H9 (cell line): ENCODE measurements at regions not wholly inside any gene's neighbourhood (a gene's known extent, or its start where the extent isn't known, plus 50 kb on each side); places are given as distances from the start of the nearest gene placed in this dataset.

Experiments
- DNase-seq: peaks from one replicate; pipeline ENCODE4 v3.0.0-alpha.2; 2017
- H2AFZ ChIP-seq: one replicate; pipeline ENCODE4 v1.6.1; 2013; ENCODE audit warnings: mild to moderate bottlenecking, low read length, control low read depth, moderate library complexity
- H2AK5ac ChIP-seq: 2 replicates; pipeline ENCODE4 v1.6.1; 2013; ENCODE audit warnings: low read length, control low read depth, mixed read lengths; ENCODE audit not compliant: insufficient read length
- H2BK120ac ChIP-seq: one replicate; pipeline ENCODE4 v1.6.1; 2013; ENCODE audit warnings: low read depth, mild to moderate bottlenecking, low read length, control low read depth, inconsistent platforms; ENCODE audit not compliant: poor library complexity, severe bottlenecking
- H2BK12ac ChIP-seq: 2 replicates; pipeline ENCODE4 v1.6.1; 2013; ENCODE audit warnings: low read length, control low read depth, mixed read lengths, low read depth; ENCODE audit not compliant: insufficient read length
- H2BK15ac ChIP-seq: 2 replicates; pipeline ENCODE4 v1.6.1; 2013; ENCODE audit warnings: low read depth, low read length, control low read depth
- H2BK20ac ChIP-seq: one replicate; pipeline ENCODE4 v1.6.1; 2013; ENCODE audit warnings: low read depth, mild to moderate bottlenecking, low read length, control low read depth, inconsistent platforms; ENCODE audit not compliant: poor library complexity, severe bottlenecking
- H2BK5ac ChIP-seq: 2 replicates; pipeline ENCODE4 v1.6.1; 2013; ENCODE audit warnings: low read length, control low read depth, mixed read lengths; ENCODE audit not compliant: insufficient read length
- H3K14ac ChIP-seq: 2 replicates; pipeline ENCODE4 v1.6.1; 2013; ENCODE audit warnings: low read length, control low read depth; ENCODE audit not compliant: insufficient read depth
- H3K18ac ChIP-seq: 2 replicates; pipeline ENCODE4 v1.6.1; 2013; ENCODE audit warnings: low read depth, mild to moderate bottlenecking, mixed read lengths, low read length, control low read depth; ENCODE audit not compliant: insufficient read length
- H3K23ac ChIP-seq: 2 replicates; pipeline ENCODE4 v1.6.1; 2013; ENCODE audit warnings: low read length, control low read depth, mixed read lengths, low read depth; ENCODE audit not compliant: insufficient read length
- H3K23me2 ChIP-seq: 2 replicates; pipeline ENCODE4 v1.6.1; 2013; ENCODE audit warnings: low read depth, mild to moderate bottlenecking, mixed read lengths, low read length, control low read depth; ENCODE audit not compliant: insufficient read length, poor library complexity, severe bottlenecking
- H3K27ac ChIP-seq: 2 replicates; pipeline ENCODE4 v1.5.1; 2013; ENCODE audit warnings: low read length, control low read depth, mixed read lengths, low read depth; ENCODE audit not compliant: insufficient read length
- H3K27me3 ChIP-seq: 2 replicates; pipeline ENCODE4 v1.6.1; 2013; ENCODE audit warnings: low read length, control low read depth, inconsistent platforms; ENCODE audit not compliant: insufficient read depth
- H3K4ac ChIP-seq: 2 replicates; pipeline ENCODE4 v1.6.1; 2013; ENCODE audit warnings: low read depth, mild to moderate bottlenecking, control low read depth, inconsistent platforms, low read length, moderate library complexity
- H3K4me1 ChIP-seq: 2 replicates; pipeline ENCODE4 v1.6.1; 2013; ENCODE audit warnings: low read length, control low read depth, inconsistent platforms; ENCODE audit not compliant: insufficient read depth
- H3K4me2 ChIP-seq: 2 replicates; pipeline ENCODE4 v1.6.1; 2013; ENCODE audit warnings: low read length, control low read depth, mixed read lengths; ENCODE audit not compliant: insufficient read length, insufficient read depth
- H3K56ac ChIP-seq: 2 replicates; pipeline ENCODE4 v1.6.1; 2013; ENCODE audit warnings: low read depth, mild to moderate bottlenecking, mixed read lengths, low read length, control low read depth; ENCODE audit not compliant: insufficient read length
- H3K79me1 ChIP-seq: 2 replicates; pipeline ENCODE4 v1.6.1; 2013; ENCODE audit warnings: low read depth, mild to moderate bottlenecking, moderate library complexity, low read length, control low read depth, inconsistent platforms; ENCODE audit not compliant: insufficient read depth, poor library complexity, severe bottlenecking
- H3K79me2 ChIP-seq: 2 replicates; pipeline ENCODE4 v1.6.1; 2013; ENCODE audit warnings: low read length, control low read depth, inconsistent platforms; ENCODE audit not compliant: insufficient read depth
- H3K9ac ChIP-seq: 2 replicates; pipeline ENCODE4 v1.6.1; 2013; ENCODE audit warnings: low read length, control low read depth, mixed read lengths; ENCODE audit not compliant: insufficient read length; ENCODE audit errors: extremely low read depth
- H3K9me3 ChIP-seq: one replicate; pipeline ENCODE4 v1.6.1; 2013; ENCODE audit warnings: low read depth, low read length, inconsistent platforms; ENCODE audit not compliant: control insufficient read depth
- H3T11ph ChIP-seq: one replicate; pipeline ENCODE4 v1.6.1; 2013; ENCODE audit warnings: mild to moderate bottlenecking, low read length, control low read depth, inconsistent platforms
- H4K20me1 ChIP-seq: one replicate; pipeline ENCODE4 v1.6.1; 2013; ENCODE audit not compliant: control insufficient read depth, insufficient read length, insufficient read depth
- H4K5ac ChIP-seq: 2 replicates; pipeline ENCODE4 v1.6.1; 2013; ENCODE audit warnings: low read depth, mild to moderate bottlenecking, mixed read lengths, low read length, control low read depth; ENCODE audit not compliant: insufficient read length
- H4K8ac ChIP-seq: replicated peaks from 2 replicates; pipeline ENCODE4 v1.6.1; 2013; ENCODE audit warnings: low read length, control low read depth, mixed read lengths, low read depth; ENCODE audit not compliant: insufficient read length
- H4K91ac ChIP-seq: 2 replicates; pipeline ENCODE4 v1.6.1; 2013; ENCODE audit warnings: low read depth, mild to moderate bottlenecking, moderate library complexity, mixed read lengths, low read length, control low read depth; ENCODE audit not compliant: insufficient read length
- H3K27ac Mint-ChIP-seq, 3 experiments: 2 replicates in 2 of 3; 3 replicates in 1 of 3; pipeline ENCODE4 v1.8.0; 2020 to 2021; ENCODE audit warnings: mixed read lengths in 3 of 3, mild to moderate bottlenecking in 1 of 3, moderate library complexity in 1 of 3
- H3K27me3 Mint-ChIP-seq: 2 replicates; pipeline ENCODE4 v1.8.0; 2021; ENCODE audit warnings: low read depth, mild to moderate bottlenecking, moderate library complexity, mixed read lengths
- H3K36me3 Mint-ChIP-seq, 3 experiments: 2 replicates in 2 of 3; 3 replicates in 1 of 3; pipeline ENCODE4 v1.8.0; 2020 to 2021; ENCODE audit warnings: low read depth in 3 of 3, mixed read lengths in 3 of 3; ENCODE audit not compliant: insufficient read depth in 1 of 3
- H3K4me1 Mint-ChIP-seq, 2 experiments: 2 replicates each; pipeline ENCODE4 v1.8.0; 2020; ENCODE audit warnings: mixed read lengths in 2 of 2
- H3K4me3 Mint-ChIP-seq, 2 experiments: 2 replicates in 1 of 2; 3 replicates in 1 of 2; pipeline ENCODE4 v1.8.0; 2020 to 2021; ENCODE audit warnings: mild to moderate bottlenecking in 2 of 2, mixed read lengths in 2 of 2, moderate library complexity in 1 of 2
- H3K9me3 Mint-ChIP-seq, 2 experiments: 2 replicates in 1 of 2; 3 replicates in 1 of 2; pipeline ENCODE4 v1.8.0; 2020; ENCODE audit warnings: mild to moderate bottlenecking in 2 of 2, mixed read lengths in 2 of 2, moderate library complexity in 1 of 2
- CTCF ChIP-seq: fragments of 200-600 bp; sonication (generic); conservative IDR thresholded peaks from 3 replicates; pipeline ENCODE4 v1.8.0; 2021; ENCODE audit warnings: antibody characterized with exemption, mild to moderate bottlenecking
- WGBS: extraction: QIAGEN DNeasy Blood & Tissue Kit; methylation state at CpG from one replicate; pipeline ENCODE4 v1.1.7; 2013; ENCODE audit warnings: missing lambda C conversion rate, low lambda C conversion rate, mixed read lengths; ENCODE audit not compliant: insufficient read length; ENCODE audit errors: extremely low coverage; 5-methylcytosine and 5-hydroxymethylcytosine counted together

GRCh38 chr3:116872688-116873087 lies 163.1 kb downstream of the TUSC7 start:
- no peak for TF ChIP-seq CTCF
- Histone ChIP-seq H3K9me3 (no peaks in the 10 kb centered on the region), H2BK20ac (no peak overlapping the region), H4K91ac (no peak overlapping the region), H4K8ac (no peak overlapping the region), H3K27me3 (no peaks in the 10 kb centered on the region), H3K14ac (no peak overlapping the region), H3K18ac (no peak overlapping the region), H4K5ac (no peak overlapping the region), H3K23ac (no peak overlapping the region), H2BK5ac (no peak overlapping the region), H3K79me1 (no peaks in the 10 kb centered on the region), H3K4ac (no peak overlapping the region), H3K23me2 (no peaks in the 10 kb centered on the region), H3K4me2 (no peak overlapping the region), H3K56ac (no peak overlapping the region), H3K79me2 (no peaks in the 10 kb centered on the region), H2BK15ac (no peak overlapping the region), H2BK12ac (no peak overlapping the region), H3T11ph (no peak overlapping the region), H3K9ac (no peak overlapping the region), H4K20me1 (no peaks in the 10 kb centered on the region), H3K27ac (no peak overlapping the region), H2BK120ac (no peak overlapping the region), H3K4me1 (no peaks in the 10 kb centered on the region), H2AK5ac (no peak overlapping the region), H2AFZ (no peak overlapping the region)
- Mint-ChIP-seq H3K4me3 (no peak overlapping the region), H3K4me1 (peaks cover 2 to 3% of the 10 kb centered on the region in 2 experiments; a peak in 2 of 4 replicates), H3K9me3 (no peaks in the 10 kb centered on the region), H3K27ac (peak overlapping the region in 1 of 3 experiments; percentile 10; a peak in 1 of 7 replicates), H3K27me3 (no peaks in the 10 kb centered on the region), H3K36me3 (no peaks in the 10 kb centered on the region)
- no CpG with 5 or more reads among the region's 2 CpGs for WGBS
- no peak for DNase-seq
